HG02678 (cell line): ENCODE measurements at regions not wholly inside any gene's neighbourhood (a gene's known extent, or its start where the extent isn't known, plus 50 kb on each side); places are given as distances from the start of the nearest gene placed in this dataset.

Experiments used
- ATAC-seq: cut with Tn5 transposase; IDR thresholded peaks from one replicate; pipeline ENCODE4 v1.9.1; 2021; ENCODE audit warnings: mild to moderate bottlenecking, moderate library complexity; ENCODE audit not compliant: unreplicated experiment

GRCh38 chr7:36002900-36003299 is 150.2 kb upstream of the EEPD1 start:
- ATAC-seq, result no peak

DNA sequence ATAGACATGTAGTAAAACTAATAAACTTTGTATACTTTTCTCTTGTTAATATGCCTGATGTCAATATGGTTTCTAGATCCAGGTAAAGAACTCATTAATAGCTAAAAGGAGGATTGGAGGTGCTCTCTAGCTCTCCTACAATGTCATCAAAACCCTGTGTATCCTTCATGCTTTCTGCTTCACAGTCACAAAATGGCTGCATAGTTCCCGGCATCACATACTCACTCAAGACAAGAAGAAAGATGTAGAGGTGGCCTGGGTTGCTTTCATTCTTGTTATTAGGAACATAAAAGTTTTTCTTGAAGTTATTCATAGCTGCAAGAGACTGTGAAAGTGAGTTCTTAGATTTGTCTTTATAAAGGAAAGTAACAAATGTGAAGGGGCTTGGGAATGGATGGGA is 149.7 kb upstream of the EEPD1 start:
- ATAC-seq, result no peak

GRCh38 chr7:36005293-36005692 is 147.8 kb upstream of the EEPD1 start:
- ATAC-seq, result no peak

GRCh38 chr7:36005876-36006275 is 147.2 kb upstream of the EEPD1 start:
- no peak for ATAC-seq

- no peak for ATAC-seq
Observed at GRCh38 chr7:36006636-36007229, 146.3 kb upstream of the EEPD1 start.

DNA sequence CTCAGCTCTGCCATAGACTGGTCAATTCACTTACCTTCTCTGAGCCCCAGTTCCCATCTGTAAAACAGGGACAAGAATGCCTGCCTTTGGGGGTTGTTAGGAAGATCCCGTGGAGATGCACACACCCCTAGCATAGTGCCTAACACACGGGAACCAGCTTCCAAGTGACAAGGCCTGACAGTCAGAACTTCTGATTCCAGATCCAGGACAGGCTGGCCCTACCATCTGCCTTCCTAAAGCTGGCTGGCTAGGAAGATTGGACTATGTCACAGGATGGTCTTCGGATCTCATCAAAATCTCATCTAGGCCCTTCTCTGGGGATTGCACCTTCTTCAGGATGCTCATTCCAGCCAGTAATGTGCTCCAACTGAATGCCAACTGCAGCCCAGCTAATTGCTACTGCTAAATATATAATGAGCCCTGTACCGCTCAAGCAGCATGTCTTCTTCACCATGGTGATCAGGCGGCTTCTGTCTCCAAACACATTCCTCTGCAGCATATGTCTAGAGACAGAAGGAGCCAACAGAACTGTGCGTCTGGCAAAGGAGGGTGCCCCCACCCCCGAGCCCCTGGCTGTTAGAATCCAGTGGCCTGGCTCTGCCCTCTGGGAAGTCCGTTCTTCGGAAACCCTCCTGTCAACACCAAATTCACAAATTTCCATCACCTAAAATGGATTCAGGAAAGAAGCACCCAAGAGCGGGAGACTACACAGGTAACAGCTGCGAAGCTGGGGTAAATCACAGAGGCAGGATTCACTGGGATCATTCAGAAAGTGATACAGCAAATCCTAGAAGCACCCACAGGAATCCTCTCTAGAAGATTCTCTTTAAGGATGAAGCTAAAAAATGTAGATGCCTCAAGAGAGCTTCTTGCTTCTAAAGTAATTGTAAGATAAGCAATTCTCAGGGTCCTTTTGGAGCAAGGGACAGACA is 142.1 kb upstream of the EEPD1 start:
- no peak for ATAC-seq

- ATAC-seq, result no peak
Observed at GRCh38 chr7:36011588-36011965, 141.5 kb upstream of the EEPD1 start.

GRCh38 chr7:36013246-36014014 is 139.6 kb upstream of the EEPD1 start:
- no peak for ATAC-seq

DNA sequence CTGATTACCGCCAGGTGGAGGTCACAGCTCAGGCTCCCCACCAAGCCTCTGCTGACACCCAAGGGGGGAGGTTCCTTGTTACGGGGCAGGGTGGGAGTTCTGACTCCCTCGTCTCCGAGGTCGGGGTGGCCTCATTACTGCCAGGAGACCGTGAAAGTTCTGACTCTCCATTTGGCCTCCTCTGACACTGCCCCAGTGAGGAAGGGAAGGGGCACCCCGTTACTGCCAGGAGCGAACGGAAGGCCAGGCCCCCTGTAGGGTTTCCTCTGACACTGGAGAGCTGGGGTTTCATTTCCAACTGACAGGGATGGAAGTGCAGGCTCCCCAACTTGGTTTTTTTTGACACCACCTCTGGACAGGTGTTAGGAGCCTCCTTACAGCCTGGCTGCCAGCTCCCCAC is 138.1 kb upstream of the EEPD1 start:
- no peak for ATAC-seq

DNA sequence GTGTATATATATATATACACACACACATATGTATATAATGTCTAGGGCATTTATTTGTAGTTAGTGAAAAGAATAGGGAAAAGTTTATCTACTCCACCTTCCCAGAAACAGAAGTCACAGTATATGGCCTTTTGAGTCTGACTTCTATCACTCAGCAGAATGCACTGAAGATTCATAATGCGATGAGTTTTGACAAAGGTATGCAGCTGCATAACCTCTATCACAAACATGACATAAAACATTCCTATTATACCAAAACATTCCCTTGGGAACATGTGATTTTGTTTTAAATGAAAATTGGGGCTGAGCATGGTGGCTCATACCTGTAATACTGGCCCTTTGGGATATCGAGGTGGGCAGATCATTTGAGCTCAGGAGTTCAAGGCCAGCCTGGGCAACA is 137.3 kb upstream of the EEPD1 start:
- no peak for ATAC-seq

- no peak for ATAC-seq
Observed at GRCh38 chr7:36016648-36017047, 136.4 kb upstream of the EEPD1 start.

- no peak for ATAC-seq
Observed at GRCh38 chr7:36017111-36017510, 135.9 kb upstream of the EEPD1 start.

- ATAC-seq, result no peak
Observed at GRCh38 chr7:36018816-36019484, 134.1 kb upstream of the EEPD1 start.

- ATAC-seq, result no peak
Observed at GRCh38 chr7:36019538-36019937, 133.5 kb upstream of the EEPD1 start.

DNA sequence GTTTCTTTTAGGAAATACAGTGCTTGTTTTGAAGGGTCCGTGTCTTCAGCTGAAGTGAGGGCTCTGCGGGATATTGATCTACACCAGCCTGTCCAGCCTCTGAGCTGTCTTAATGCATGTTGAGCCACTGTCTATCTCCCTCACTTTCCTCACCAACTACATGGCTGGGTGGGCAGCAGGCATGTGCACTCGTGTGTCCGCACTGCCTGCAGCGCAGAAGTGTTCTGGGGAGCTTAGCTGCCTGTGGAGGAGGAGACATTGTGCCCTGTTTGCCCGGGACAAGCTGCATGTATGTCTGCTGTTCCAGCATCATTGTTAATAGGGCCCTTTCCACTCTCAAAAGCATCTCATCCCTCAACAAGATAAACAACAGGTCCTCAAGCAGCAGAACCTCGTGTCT is 133.1 kb upstream of the EEPD1 start:
- ATAC-seq, result no peak

DNA sequence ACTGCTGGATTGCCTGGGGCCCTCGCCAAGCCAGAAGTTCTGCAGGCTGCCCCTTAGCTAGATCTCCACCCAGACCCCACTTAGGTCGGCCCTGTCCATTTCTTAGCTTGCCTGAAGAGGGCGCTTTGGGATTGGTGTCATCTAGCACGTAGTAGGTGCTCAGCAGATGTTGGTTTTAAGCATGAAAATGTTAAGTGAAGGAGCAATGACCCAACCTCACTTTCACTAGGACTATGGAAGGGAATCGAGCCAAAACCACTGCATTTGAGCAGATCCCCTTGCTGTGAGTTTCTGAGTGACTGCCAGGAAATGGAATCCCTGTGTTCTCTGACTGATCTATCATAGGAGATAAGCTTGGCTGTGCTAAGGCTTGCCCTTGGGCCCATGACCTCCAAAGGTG is 131.7 kb upstream of the EEPD1 start:
- ATAC-seq, result no peak

DNA sequence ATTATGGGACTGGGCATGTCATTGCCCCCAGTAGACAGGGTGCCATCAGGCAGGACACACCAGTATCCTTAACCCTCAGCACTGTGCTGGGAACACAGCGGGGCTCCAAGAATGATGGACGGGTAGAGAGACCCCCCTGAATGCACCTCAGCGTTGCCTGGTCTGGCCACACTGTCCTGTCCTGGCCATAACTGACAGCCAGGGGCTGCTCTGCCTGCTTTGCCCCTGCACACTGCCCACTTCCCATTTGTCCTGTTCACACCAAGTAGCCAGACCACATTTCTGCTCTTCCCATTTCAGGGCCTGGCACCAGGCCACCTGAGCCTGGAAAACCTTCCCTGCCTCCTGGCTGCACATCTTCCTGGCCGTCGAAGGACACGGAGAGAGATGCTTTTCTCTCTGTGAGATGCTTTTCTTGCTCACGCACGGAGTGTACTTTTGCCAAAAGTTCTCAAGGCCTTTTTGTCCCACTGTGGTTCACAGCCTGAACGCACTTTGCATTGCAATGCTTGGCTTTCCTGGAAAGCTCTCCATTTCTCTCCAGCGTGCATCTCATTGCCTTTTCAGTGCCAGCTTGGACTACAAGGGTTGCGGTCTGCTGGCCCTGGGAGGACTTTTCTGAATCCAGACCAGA is 131.0 kb upstream of the EEPD1 start:
- no peak for ATAC-seq

DNA sequence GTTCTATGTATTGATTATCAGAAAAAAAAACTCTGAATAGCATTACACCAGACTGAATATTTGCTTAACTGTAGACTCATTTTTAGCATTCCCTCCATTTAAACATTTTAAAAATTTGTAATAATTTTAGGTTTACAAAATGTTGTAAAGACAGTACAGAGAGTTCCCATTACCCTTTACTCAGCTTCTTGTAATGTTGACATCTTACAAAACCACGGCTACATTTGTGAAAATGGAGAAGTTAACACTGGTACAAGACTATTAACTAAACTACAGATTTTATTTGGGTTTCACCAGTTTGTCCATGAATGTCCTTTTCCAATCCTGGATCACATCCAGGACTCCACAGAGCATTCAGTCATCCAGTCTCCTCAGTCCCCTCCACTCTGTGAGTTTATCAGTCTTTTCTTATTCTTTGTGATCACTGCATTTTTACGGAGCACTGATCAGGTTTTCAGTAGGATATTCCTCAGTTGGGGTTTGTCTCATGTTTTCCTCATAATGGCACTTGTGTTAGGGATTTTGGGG is 130.0 kb upstream of the EEPD1 start:
- ATAC-seq, result no peak

- ATAC-seq, result no peak
Observed at GRCh38 chr7:36025190-36025589, 127.9 kb upstream of the EEPD1 start.

DNA sequence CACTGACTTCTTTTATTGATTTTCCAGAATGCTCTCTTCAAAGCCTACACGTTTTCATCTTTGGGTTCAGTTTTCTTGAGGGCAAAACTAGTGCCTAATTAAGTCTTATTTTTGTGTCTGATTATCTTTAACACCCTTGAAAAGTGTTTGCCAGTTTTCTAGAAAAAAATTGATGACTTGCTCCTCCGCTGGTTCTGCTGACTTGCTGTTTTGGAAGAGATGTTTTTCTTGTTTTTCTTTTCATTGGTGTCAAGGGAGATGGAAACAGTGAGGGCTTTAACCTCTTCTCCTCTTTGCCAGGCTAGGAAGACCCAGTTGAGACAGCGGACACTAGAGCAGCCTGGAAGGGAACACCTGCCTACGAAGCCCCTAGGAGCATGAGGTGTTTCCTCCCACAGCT is 123.7 kb upstream of the EEPD1 start:
- ATAC-seq, result no peak
